ENCODE measurements at regions not wholly inside any gene's neighbourhood (a gene's known extent, or its start where the extent isn't known, plus 50 kb on each side); places are given as distances from the start of the nearest gene placed in this dataset.

GRCh38 chr7:17584822-17585221, 286.4 kb downstream of the AHR start:
- Histone ChIP-seq H3K27me3 (ENCODE audit: control insufficient read depth in 5 of 5, insufficient read depth in 4 of 5, low read length in 5 of 5) (no peaks in the 10 kb centered on the region), H3K4me1 (ENCODE audit: control insufficient read depth in 5 of 5, insufficient read depth in 5 of 5, low read length in 5 of 5) (no peaks in the 10 kb centered on the region), H3K27ac (ENCODE audit: low read depth, low read length) (no peak overlapping the region), H3K9me3 (ENCODE audit: control insufficient read depth in 5 of 5, low read length in 5 of 5) (no peaks in the 10 kb centered on the region), H3K36me3 (ENCODE audit: control insufficient read depth in 5 of 5, insufficient read depth in 5 of 5, low read length in 5 of 5) (no peaks in the 10 kb centered on the region), H3K9ac (ENCODE audit: low read length in 5 of 5) (no peak overlapping the region), H3K4me3 (ENCODE audit: low read depth in 1 of 5, low read length in 5 of 5) (no peak overlapping the region)

- no peaks in the 10 kb centered on the region for H3K36me3 ChIP-seq (ENCODE audit: control insufficient read depth in 5 of 5, insufficient read depth in 5 of 5, low read length in 5 of 5)
Measured at GRCh38 chr7:17586711-17587110, 288.3 kb downstream of the AHR start.

GRCh38 chr7:17588730-17589129, 290.3 kb downstream of the AHR start:
- Histone ChIP-seq H3K4me1 (ENCODE audit: control insufficient read depth in 5 of 5, insufficient read depth in 5 of 5, low read length in 5 of 5) (peaks cover 0 to 5% (median 0%) of the 10 kb centered on the region in 5 donors), H3K36me3 (ENCODE audit: control insufficient read depth in 5 of 5, insufficient read depth in 5 of 5, low read length in 5 of 5) (no peaks in the 10 kb centered on the region), H3K27ac (ENCODE audit: low read depth, low read length) (no peak overlapping the region), H3K9me3 (ENCODE audit: control insufficient read depth in 5 of 5, low read length in 5 of 5) (no peaks in the 10 kb centered on the region), H3K9ac (ENCODE audit: low read length in 5 of 5) (no peak overlapping the region), H3K27me3 (ENCODE audit: control insufficient read depth in 5 of 5, insufficient read depth in 4 of 5, low read length in 5 of 5) (no peaks in the 10 kb centered on the region), H3K4me3 (ENCODE audit: low read depth in 1 of 5, low read length in 5 of 5) (no peak overlapping the region)

More at GRCh38 chr7:17586711-17587110, 288.3 kb downstream of the AHR start:
- H3K27ac ChIP-seq (ENCODE audit: low read depth, low read length), result no peak overlapping the region
- no peak overlapping the region for H3K9ac ChIP-seq (ENCODE audit: low read length in 5 of 5)
- H3K27me3 ChIP-seq (ENCODE audit: control insufficient read depth in 5 of 5, insufficient read depth in 4 of 5, low read length in 5 of 5), result no peaks in the 10 kb centered on the region
- no peaks in the 10 kb centered on the region for H3K9me3 ChIP-seq (ENCODE audit: control insufficient read depth in 5 of 5, low read length in 5 of 5)
- no peak overlapping the region for H3K4me3 ChIP-seq (ENCODE audit: low read depth in 1 of 5, low read length in 5 of 5)
- H3K4me1 ChIP-seq (ENCODE audit: control insufficient read depth in 5 of 5, insufficient read depth in 5 of 5, low read length in 5 of 5), result no peaks in the 10 kb centered on the region

GRCh38 chr7:17589671-17590070, 291.2 kb downstream of the AHR start:
- Histone ChIP-seq H3K36me3 (ENCODE audit: control insufficient read depth in 5 of 5, insufficient read depth in 5 of 5, low read length in 5 of 5) (no peaks in the 10 kb centered on the region), H3K9me3 (ENCODE audit: control insufficient read depth in 5 of 5, low read length in 5 of 5) (no peaks in the 10 kb centered on the region), H3K9ac (ENCODE audit: low read length in 5 of 5) (no peak overlapping the region), H3K27me3 (ENCODE audit: control insufficient read depth in 5 of 5, insufficient read depth in 4 of 5, low read length in 5 of 5) (no peaks in the 10 kb centered on the region), H3K4me1 (ENCODE audit: control insufficient read depth in 5 of 5, insufficient read depth in 5 of 5, low read length in 5 of 5) (peaks cover 0 to 8% (median 5%) of the 10 kb centered on the region in 5 donors), H3K27ac (ENCODE audit: low read depth, low read length) (no peak overlapping the region), H3K4me3 (ENCODE audit: low read depth in 1 of 5, low read length in 5 of 5) (no peak overlapping the region)

DNA sequence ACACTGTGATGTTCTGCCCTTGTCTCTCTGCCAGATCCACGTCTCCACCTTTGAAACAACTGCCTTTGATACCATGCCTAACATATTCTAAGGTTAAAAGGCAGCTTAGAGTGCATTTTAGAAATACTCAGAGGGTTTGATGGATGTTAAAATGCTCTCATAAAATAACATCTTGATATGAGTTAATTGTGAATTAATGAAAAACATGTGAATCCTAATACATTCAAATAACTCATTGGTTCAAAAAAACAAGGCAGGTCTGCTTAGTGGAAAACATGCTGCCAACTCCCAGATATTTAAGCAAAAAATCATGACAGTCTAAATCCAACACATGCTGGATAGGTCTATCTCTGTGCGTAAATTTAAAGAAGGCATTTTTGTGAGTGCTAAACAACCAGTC, 291.8 kb downstream of the AHR start:
- Histone ChIP-seq H3K27me3 (ENCODE audit: control insufficient read depth in 5 of 5, insufficient read depth in 4 of 5, low read length in 5 of 5) (no peaks in the 10 kb centered on the region), H3K9ac (ENCODE audit: low read length in 5 of 5) (no peak overlapping the region), H3K36me3 (ENCODE audit: control insufficient read depth in 5 of 5, insufficient read depth in 5 of 5, low read length in 5 of 5) (no peaks in the 10 kb centered on the region), H3K4me1 (ENCODE audit: control insufficient read depth in 5 of 5, insufficient read depth in 5 of 5, low read length in 5 of 5) (peaks cover 0 to 8% (median 5%) of the 10 kb centered on the region in 5 donors), H3K27ac (ENCODE audit: low read depth, low read length) (no peak overlapping the region), H3K4me3 (ENCODE audit: low read depth in 1 of 5, low read length in 5 of 5) (no peak overlapping the region), H3K9me3 (ENCODE audit: control insufficient read depth in 5 of 5, low read length in 5 of 5) (no peaks in the 10 kb centered on the region)

DNA sequence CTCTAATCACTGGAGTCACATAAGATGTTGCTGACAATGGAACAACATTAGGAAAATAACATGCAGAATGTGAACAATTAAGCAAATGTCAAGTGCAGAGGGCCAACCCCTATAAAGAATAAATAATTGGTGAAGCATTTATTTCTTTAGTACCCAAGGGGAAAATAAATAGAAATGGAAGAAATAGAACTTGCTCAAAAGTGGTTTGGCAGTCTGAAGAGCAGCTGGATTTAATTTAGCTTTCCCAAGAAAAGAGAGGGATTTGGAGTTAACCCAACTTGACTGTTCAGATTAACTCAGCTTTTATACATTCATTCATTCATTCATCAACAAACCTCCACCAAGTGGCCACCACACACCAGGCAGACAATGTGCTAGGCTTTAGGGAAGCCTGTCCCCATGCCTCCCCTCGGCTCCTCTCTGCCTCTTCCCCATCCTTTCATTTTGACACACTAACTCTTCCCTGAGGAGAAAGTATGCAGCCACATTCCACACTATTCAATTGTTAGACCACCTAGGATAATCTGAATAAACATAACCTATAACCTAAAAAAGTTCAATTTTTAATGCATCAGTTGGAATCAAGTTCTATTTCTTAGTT, 295.5 kb downstream of the AHR start:
- H3K36me3 ChIP-seq (ENCODE audit: control insufficient read depth in 5 of 5, insufficient read depth in 5 of 5, low read length in 5 of 5), result no peaks in the 10 kb centered on the region
- no peaks in the 10 kb centered on the region for H3K27me3 ChIP-seq (ENCODE audit: control insufficient read depth in 5 of 5, insufficient read depth in 4 of 5, low read length in 5 of 5)
- no peaks in the 10 kb centered on the region for H3K9me3 ChIP-seq (ENCODE audit: control insufficient read depth in 5 of 5, low read length in 5 of 5)
- H3K4me3 ChIP-seq (ENCODE audit: low read depth in 1 of 5, low read length in 5 of 5), result no peak overlapping the region
- H3K9ac ChIP-seq (ENCODE audit: low read length in 5 of 5), result no peak overlapping the region
- peaks cover 0 to 8% (median 5%) of the 10 kb centered on the region in 5 donors for H3K4me1 ChIP-seq (ENCODE audit: control insufficient read depth in 5 of 5, insufficient read depth in 5 of 5, low read length in 5 of 5)
- no peak overlapping the region for H3K27ac ChIP-seq (ENCODE audit: low read depth, low read length)

DNA sequence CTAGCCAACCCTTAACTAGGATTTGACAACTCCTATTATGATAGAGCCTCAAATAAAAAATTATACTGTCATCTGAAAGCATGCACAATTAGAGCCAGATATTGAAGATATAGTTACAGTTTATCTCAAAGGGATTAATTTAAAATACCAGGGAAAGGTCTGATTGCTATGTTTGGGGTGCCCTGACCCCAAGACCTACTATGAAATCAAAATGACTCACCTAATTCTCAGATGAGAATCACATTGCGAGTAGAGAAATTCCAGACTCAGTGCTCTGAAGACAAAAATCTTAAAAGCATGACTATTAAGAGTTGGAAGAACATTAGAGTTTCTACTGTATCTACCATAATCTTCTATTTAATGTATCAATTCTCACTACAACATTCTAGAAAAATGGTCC, 297.1 kb downstream of the AHR start:
- no peak overlapping the region for H3K27ac ChIP-seq (ENCODE audit: low read depth, low read length)
- H3K27me3 ChIP-seq (ENCODE audit: control insufficient read depth in 5 of 5, insufficient read depth in 4 of 5, low read length in 5 of 5), result no peaks in the 10 kb centered on the region
- H3K9me3 ChIP-seq (ENCODE audit: control insufficient read depth in 5 of 5, low read length in 5 of 5), result no peaks in the 10 kb centered on the region
- peaks cover 0 to 8% (median 5%) of the 10 kb centered on the region in 5 donors for H3K4me1 ChIP-seq (ENCODE audit: control insufficient read depth in 5 of 5, insufficient read depth in 5 of 5, low read length in 5 of 5)
- H3K9ac ChIP-seq (ENCODE audit: low read length in 5 of 5), result no peak overlapping the region
- no peaks in the 10 kb centered on the region for H3K36me3 ChIP-seq (ENCODE audit: control insufficient read depth in 5 of 5, insufficient read depth in 5 of 5, low read length in 5 of 5)
- no peak overlapping the region for H3K4me3 ChIP-seq (ENCODE audit: low read depth in 1 of 5, low read length in 5 of 5)

DNA sequence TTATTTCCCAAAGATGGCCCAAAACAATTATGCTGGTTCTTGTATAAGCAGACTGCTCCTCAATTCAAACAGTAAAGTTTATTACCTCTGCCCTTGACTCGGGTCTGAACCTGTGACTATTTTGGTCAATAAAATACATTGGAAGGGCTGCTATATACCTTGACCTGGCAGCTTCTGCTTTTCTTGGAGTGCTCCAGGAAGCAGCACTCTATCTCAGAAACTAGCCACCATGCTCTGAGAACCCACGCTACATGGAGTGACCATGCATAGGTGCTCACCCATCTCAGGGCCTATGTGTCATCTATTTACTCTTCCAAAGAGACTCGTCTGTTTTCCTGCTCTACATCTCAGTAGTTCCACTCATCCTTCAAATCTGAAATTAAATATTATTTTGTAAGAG, 299.9 kb downstream of the AHR start:
- Histone ChIP-seq H3K36me3 (ENCODE audit: control insufficient read depth in 5 of 5, insufficient read depth in 5 of 5, low read length in 5 of 5) (no peaks in the 10 kb centered on the region), H3K9me3 (ENCODE audit: control insufficient read depth in 5 of 5, low read length in 5 of 5) (peaks cover 0 to 8% (median 2%) of the 10 kb centered on the region in 5 donors), H3K9ac (ENCODE audit: low read length in 5 of 5) (no peak overlapping the region), H3K27me3 (ENCODE audit: control insufficient read depth in 5 of 5, insufficient read depth in 4 of 5, low read length in 5 of 5) (no peaks in the 10 kb centered on the region), H3K4me3 (ENCODE audit: low read depth in 1 of 5, low read length in 5 of 5) (no peak overlapping the region), H3K4me1 (ENCODE audit: control insufficient read depth in 5 of 5, insufficient read depth in 5 of 5, low read length in 5 of 5) (peaks cover 0 to 8% (median 4%) of the 10 kb centered on the region in 5 donors), H3K27ac (ENCODE audit: low read depth, low read length) (no peak overlapping the region)

DNA sequence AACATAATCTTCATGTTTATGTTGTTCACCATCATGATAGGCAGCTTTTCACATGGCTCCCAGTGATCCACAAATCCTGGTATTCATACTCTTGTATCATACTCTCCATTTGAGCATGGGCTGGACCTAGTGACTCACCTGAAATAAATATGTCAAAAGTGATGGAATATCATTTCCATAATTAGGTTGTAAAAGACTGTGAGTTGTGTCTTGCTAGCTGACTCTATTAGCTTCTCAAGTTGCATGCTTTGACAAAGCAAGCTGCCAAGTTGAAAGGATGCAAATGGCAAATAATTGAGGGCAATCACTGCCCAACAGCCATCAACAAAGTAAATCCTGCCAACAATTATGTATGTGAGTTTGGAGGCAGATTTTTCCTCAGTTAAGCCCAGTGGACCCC, 300.4 kb downstream of the AHR start:
- no peak overlapping the region for H3K4me3 ChIP-seq (ENCODE audit: low read depth in 1 of 5, low read length in 5 of 5)
- no peaks in the 10 kb centered on the region for H3K36me3 ChIP-seq (ENCODE audit: control insufficient read depth in 5 of 5, insufficient read depth in 5 of 5, low read length in 5 of 5)
- peaks cover 0 to 6% (median 0%) of the 10 kb centered on the region in 5 donors for H3K4me1 ChIP-seq (ENCODE audit: control insufficient read depth in 5 of 5, insufficient read depth in 5 of 5, low read length in 5 of 5)
- H3K9me3 ChIP-seq (ENCODE audit: control insufficient read depth in 5 of 5, low read length in 5 of 5), result peaks cover 0 to 8% (median 3%) of the 10 kb centered on the region in 5 donors
- no peaks in the 10 kb centered on the region for H3K27me3 ChIP-seq (ENCODE audit: control insufficient read depth in 5 of 5, insufficient read depth in 4 of 5, low read length in 5 of 5)
- H3K27ac ChIP-seq (ENCODE audit: low read depth, low read length), result no peak overlapping the region
- no peak overlapping the region for H3K9ac ChIP-seq (ENCODE audit: low read length in 5 of 5)

DNA sequence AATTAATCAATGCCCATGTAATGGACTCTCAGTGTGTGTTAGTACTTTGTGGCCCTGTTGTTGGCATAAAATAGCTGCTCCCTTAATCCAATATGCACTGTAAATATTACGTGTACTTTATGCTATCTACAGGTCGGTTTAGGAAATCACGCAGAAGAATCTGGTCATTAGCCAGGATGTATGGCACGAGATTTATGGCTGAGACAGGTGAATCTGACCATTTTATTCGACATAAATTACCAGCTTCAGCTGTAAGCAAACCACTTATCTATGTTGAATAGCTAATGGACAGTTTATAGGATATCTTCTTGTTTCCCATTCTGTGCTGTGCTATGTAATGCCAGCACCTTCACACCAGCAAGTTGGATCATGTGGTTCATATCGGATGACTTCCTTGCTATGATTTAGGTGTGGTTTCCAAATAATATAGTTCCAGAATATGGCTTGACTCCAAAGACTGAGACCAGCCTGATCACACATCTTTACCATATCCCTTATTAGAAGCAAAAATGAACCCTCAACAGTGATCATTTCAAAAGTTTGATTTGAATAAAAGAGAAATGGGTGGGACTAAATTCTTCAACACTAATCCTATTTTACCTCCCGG, 301.4 kb downstream of the AHR start:
- Histone ChIP-seq H3K9ac (ENCODE audit: low read length in 5 of 5) (no peak overlapping the region), H3K27me3 (ENCODE audit: control insufficient read depth in 5 of 5, insufficient read depth in 4 of 5, low read length in 5 of 5) (no peaks in the 10 kb centered on the region), H3K4me3 (ENCODE audit: low read depth in 1 of 5, low read length in 5 of 5) (no peak overlapping the region), H3K27ac (ENCODE audit: low read depth, low read length) (no peak overlapping the region), H3K4me1 (ENCODE audit: control insufficient read depth in 5 of 5, insufficient read depth in 5 of 5, low read length in 5 of 5) (no peaks in the 10 kb centered on the region), H3K36me3 (ENCODE audit: control insufficient read depth in 5 of 5, insufficient read depth in 5 of 5, low read length in 5 of 5) (no peaks in the 10 kb centered on the region), H3K9me3 (ENCODE audit: control insufficient read depth in 5 of 5, low read length in 5 of 5) (peaks cover 0 to 8% (median 3%) of the 10 kb centered on the region in 5 donors)
